Thyroid gland (tissue), 4 donors: ENCODE measurements at regions not wholly inside any gene's neighbourhood (a gene's known extent, or its start where the extent isn't known, plus 50 kb on each side); places are given as distances from the start of the nearest gene placed in this dataset.

Experiments used
- DNase-seq, 2 donors: peaks; one replicate each; pipeline ENCODE4 v3.0.0-alpha.2; 2019
- H3K27ac ChIP-seq, 3 donors: fragments of 200-600 bp; sonication (generic); 1 replicate in 2 of 3; 2 replicates in 1 of 3; pipeline ENCODE4 v1.5.1; 2016 to 2019; ENCODE audit warnings: mild to moderate bottlenecking in 1 of 3, moderate library complexity in 1 of 3
- H3K27me3 ChIP-seq: fragments of 200-600 bp; sonication (generic); one replicate; pipeline ENCODE4 v1.5.1; 2019
- H3K36me3 ChIP-seq, 2 donors: fragments of 200-600 bp; sonication (generic); one replicate each; pipeline ENCODE4 v1.5.1; 2016 to 2019
- H3K4me1 ChIP-seq, 2 donors: fragments of 200-600 bp; sonication (generic); one replicate each; pipeline ENCODE4 v1.5.1; 2017 to 2019
- H3K4me3 ChIP-seq, 3 donors: fragments of 200-600 bp; sonication (generic); replicated peaks in 1 of 3; 1 replicate in 2 of 3; 2 replicates in 1 of 3; pipeline ENCODE4 v1.5.1; 2016; ENCODE audit warnings: mild to moderate bottlenecking in 1 of 3
- H3K9me3 ChIP-seq: fragments of 200-600 bp; sonication (generic); one replicate; pipeline ENCODE4 v1.5.1; 2017
- CTCF ChIP-seq, 6 experiments: fragments of 200-600 bp in 3 of 6; fragments of 450-650 bp in 3 of 6; sonication (generic) in 3 of 6; IDR thresholded peaks; one replicate each; pipeline ENCODE4 v1.5.1; 2016 to 2019; ENCODE audit warnings: antibody characterized with exemption in 6 of 6, mild to moderate bottlenecking in 2 of 6, inconsistent platforms in 1 of 6, moderate library complexity in 1 of 6
- POLR2A ChIP-seq, 2 donors: fragments of 450-650 bp; IDR thresholded peaks; one replicate each; pipeline ENCODE4 v1.6.1; 2017; ENCODE audit warnings: antibody characterized with exemption in 2 of 2, mild to moderate bottlenecking in 2 of 2, moderate library complexity in 1 of 2
- WGBS, 2 donors: methylation state at CpG; one replicate each; pipeline ENCODE4 v1.1.5; 2017; 5-methylcytosine and 5-hydroxymethylcytosine counted together
- intact Hi-C: fragments of 100-400 bp; cut with DNase I; formaldehyde crosslinking; loops from one replicate; pipeline ENCODE4 v1.15.1; 2023

- H3K27ac ChIP-seq = no peak overlapping the region
- TF ChIP-seq POLR2A (IDR thresholded peaks at IDR 0.05) = no peak
- DNase-seq = no peak
- intact Hi-C loops = no loop called here
- no peaks in the 10 kb centered on the region for H3K9me3 ChIP-seq
- no peak overlapping the region for H3K4me3 ChIP-seq
- no peaks in the 10 kb centered on the region for H3K4me1 ChIP-seq
- no peaks in the 10 kb centered on the region for H3K27me3 ChIP-seq
- no peaks in the 10 kb centered on the region for H3K36me3 ChIP-seq
- 81 to 85% methylated on average over 2 of the region's 2 CpGs for WGBS, 2 donors
These were observed 67.9 kb upstream of the MARCHF10 start for GRCh38 chr17:62876063-62876462.

GRCh38 chr17:62875296-62875695, 67.2 kb upstream of the MARCHF10 start:
- DNase-seq = no peak
- Histone ChIP-seq H3K27me3 (no peaks in the 10 kb centered on the region), H3K9me3 (no peaks in the 10 kb centered on the region), H3K4me1 (no peaks in the 10 kb centered on the region), H3K4me3 (no peak overlapping the region), H3K27ac (no peak overlapping the region), H3K36me3 (no peaks in the 10 kb centered on the region)
- intact Hi-C loops = no loop called here
- TF ChIP-seq CTCF (IDR thresholded peaks at IDR 0.05) (no peak), POLR2A (IDR thresholded peaks at IDR 0.05) (no peak)
- 88 to 91% methylated on average over 4 of the region's 4 CpGs for WGBS, 2 donors

GRCh38 chr17:62871291-62871690, 63.2 kb upstream of the MARCHF10 start:
- 88 to 95% methylated on average over 5 of the region's 5 CpGs for WGBS, 2 donors
- no peaks in the 10 kb centered on the region for H3K4me1 ChIP-seq
- H3K27ac ChIP-seq = no peak overlapping the region
- H3K27me3 ChIP-seq = no peaks in the 10 kb centered on the region
- intact Hi-C loops = no loop called here
- TF ChIP-seq POLR2A (IDR thresholded peaks at IDR 0.05) (no peak), CTCF (IDR thresholded peaks at IDR 0.05) (no peak)
- no peaks in the 10 kb centered on the region for H3K9me3 ChIP-seq
- no peak for DNase-seq
- no peak overlapping the region for H3K4me3 ChIP-seq
- H3K36me3 ChIP-seq = no peaks in the 10 kb centered on the region

- DNase-seq = no peak
- 40 to 47% methylated on average over 7 to 8 of the region's 8 CpGs for WGBS, 2 donors
- TF ChIP-seq CTCF (IDR thresholded peaks at IDR 0.05) = no peak
- TF ChIP-seq POLR2A (IDR thresholded peaks at IDR 0.05) = no peak
- intact Hi-C loops = no loop called here
- Histone ChIP-seq H3K4me1 (no peaks in the 10 kb centered on the region), H3K27me3 (no peaks in the 10 kb centered on the region), H3K27ac (no peak overlapping the region), H3K36me3 (no peaks in the 10 kb centered on the region), H3K4me3 (no peak overlapping the region), H3K9me3 (no peaks in the 10 kb centered on the region)
These were observed 62.4 kb upstream of the MARCHF10 start for GRCh38 chr17:62870552-62870971.

GRCh38 chr17:62870030-62870541, 62.0 kb upstream of the MARCHF10 start:
- Histone ChIP-seq H3K9me3 (no peaks in the 10 kb centered on the region), H3K4me1 (no peaks in the 10 kb centered on the region), H3K4me3 (no peak overlapping the region), H3K27ac (no peak overlapping the region), H3K27me3 (no peaks in the 10 kb centered on the region), H3K36me3 (no peaks in the 10 kb centered on the region)
- intact Hi-C loops = no loop called here
- WGBS, 2 donors = 54 to 56% methylated on average over 5 of the region's 5 CpGs
- no peak for DNase-seq
- TF ChIP-seq POLR2A (IDR thresholded peaks at IDR 0.05) = no peak
- no peak for TF ChIP-seq CTCF (IDR thresholded peaks at IDR 0.05)

- Histone ChIP-seq H3K36me3 (no peaks in the 10 kb centered on the region), H3K4me3 (no peak overlapping the region), H3K27ac (no peak overlapping the region), H3K4me1 (no peaks in the 10 kb centered on the region), H3K27me3 (no peaks in the 10 kb centered on the region), H3K9me3 (no peaks in the 10 kb centered on the region)
- no peak for DNase-seq
- WGBS, 2 donors = 74 to 75% methylated on average over 2 of the region's 2 CpGs
- no peak for TF ChIP-seq CTCF (IDR thresholded peaks at IDR 0.05)
- no peak for TF ChIP-seq POLR2A (IDR thresholded peaks at IDR 0.05)
- intact Hi-C loops = no loop called here
These were observed 60.6 kb upstream of the MARCHF10 start for GRCh38 chr17:62868723-62869122.
